ENCODE measurements at regions not wholly inside any gene's neighbourhood (a gene's known extent, or its start where the extent isn't known, plus 50 kb on each side); places are given as distances from the start of the nearest gene placed in this dataset.

DNA sequence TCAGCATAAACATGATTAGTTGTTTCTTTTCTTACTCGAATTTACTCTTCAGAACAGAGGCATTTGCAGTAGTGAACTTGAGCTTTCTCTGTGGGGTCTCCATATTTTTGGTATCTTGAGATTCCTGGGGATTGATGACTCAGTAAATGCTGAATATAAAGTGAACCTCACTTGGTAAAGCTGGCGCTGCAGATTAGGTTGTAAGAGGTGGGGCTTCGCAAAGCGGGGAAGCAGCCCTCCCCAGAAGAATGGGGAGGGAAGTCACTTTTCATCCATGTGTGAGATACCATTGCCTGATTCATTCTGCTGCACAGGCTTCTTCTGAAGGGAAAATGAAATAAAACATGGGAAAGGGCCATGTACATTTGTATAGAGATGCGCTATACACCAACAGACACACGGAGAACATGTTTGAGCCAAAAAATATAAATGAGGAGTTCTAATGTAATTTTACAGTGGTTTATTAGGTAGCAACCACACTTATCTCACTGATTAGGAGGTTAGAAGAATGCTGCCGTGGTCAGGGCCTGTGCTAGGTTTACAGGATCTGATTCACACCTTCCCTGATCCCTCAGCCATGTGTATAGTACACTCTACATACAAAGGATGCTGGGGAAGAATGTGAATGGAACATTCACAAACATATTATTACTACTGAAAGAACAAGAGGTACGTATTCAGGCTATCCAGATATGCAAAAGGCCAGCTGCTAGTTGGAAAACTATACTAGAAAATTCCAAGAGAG lies 63.5 kb downstream of the DNTTIP2 start:
- in situ Hi-C loops (cut with MboI; ENCODE audit: low sequenced_read_pairs): loop anchor here (25.0 kb wide), 1 partner anchor 378 kb away; the partner anchor contains the start of gene FNBP1L

DNA sequence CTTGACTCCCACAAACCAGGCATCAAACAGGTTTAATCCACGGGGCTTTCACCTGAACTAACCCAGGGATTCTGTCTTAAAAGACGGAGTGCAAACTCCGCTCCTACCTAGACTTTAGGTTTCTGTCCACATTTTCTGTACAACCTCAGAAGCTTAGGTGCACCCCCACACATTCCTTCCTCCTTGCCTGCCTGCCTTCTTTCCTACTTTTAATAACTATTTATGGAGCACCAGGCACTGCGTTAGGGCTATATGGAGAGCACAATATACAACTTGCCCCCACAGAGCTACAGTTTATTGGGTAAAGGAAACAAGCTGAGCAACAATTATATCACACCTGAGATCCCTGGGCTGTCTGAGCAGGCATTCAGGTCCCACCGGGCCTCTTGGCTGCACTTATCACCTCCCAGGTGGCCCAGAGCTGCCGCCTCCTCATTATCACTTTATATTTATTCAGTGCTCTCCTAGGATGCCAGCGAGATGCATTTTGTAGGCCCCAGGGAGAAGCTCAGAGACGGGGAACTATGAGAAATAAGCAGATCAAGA lies 64.1 kb downstream of the DNTTIP2 start:
- in situ Hi-C loops (cut with MboI; ENCODE audit: low sequenced_read_pairs): loop anchor here (25.0 kb wide), 1 partner anchor 378 kb away; the partner anchor contains the start of gene FNBP1L

DNA sequence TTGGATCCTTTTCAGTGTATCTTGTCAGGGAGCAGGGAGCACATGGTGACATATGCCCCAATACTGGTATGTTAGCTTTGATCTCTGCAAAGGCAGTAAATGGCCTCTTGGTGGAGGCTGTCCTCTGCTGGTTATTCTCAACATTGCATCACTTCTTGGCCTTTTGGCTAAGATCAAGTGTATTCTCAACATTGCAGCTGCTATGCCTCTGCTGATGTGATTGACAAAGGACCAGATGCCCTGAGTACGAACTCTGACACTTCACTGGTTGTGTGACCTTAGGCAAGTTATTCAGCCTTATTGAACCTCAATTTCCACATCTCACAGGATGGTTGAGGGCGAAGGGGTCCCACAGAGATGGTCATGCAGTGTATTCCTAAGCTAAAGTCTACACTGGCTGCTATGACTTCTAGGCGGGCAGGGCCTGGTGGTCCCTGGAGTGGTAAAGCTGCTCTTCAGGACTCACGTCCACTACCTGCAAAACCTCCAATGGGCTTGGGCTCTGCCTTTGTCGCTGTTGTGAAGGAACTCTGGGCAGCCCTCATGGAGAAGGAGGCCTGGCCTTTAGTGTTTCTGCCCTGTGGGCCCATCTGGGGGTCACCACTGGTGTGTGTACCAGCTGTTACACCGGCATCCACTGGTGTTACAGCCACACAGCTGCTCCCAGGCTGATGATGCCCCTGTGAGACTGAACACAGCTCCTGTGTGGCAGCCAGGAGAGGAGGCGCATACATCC lies 64.8 kb downstream of the DNTTIP2 start:
- in situ Hi-C loops (cut with MboI; ENCODE audit: low sequenced_read_pairs): loop anchor here (25.0 kb wide), 1 partner anchor 377 kb away; the partner anchor contains the start of gene FNBP1L

DNA sequence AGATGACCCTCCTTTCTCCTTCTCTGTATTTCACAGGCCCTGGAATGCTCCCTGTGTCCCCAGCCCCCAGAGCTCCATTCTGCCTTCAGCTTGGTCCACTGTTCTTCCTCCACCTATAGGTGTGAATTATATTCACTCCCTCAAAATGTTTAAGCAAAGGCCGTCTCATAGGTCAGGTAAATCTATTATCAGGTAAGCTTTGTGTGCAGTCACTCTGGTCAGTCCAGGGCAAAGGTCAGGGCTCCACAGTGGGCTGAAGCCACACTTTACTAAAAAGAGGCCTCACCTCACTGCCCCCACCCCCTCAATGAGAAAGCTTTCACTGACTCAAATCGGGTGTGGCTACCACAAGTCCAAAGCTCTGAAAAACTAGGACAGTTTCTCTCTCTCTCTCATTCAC lies 65.9 kb downstream of the DNTTIP2 start:
- in situ Hi-C loops (cut with MboI; ENCODE audit: low sequenced_read_pairs): loop anchor here (25.0 kb wide), 1 partner anchor 376 kb away; the partner anchor contains the start of gene FNBP1L

DNA sequence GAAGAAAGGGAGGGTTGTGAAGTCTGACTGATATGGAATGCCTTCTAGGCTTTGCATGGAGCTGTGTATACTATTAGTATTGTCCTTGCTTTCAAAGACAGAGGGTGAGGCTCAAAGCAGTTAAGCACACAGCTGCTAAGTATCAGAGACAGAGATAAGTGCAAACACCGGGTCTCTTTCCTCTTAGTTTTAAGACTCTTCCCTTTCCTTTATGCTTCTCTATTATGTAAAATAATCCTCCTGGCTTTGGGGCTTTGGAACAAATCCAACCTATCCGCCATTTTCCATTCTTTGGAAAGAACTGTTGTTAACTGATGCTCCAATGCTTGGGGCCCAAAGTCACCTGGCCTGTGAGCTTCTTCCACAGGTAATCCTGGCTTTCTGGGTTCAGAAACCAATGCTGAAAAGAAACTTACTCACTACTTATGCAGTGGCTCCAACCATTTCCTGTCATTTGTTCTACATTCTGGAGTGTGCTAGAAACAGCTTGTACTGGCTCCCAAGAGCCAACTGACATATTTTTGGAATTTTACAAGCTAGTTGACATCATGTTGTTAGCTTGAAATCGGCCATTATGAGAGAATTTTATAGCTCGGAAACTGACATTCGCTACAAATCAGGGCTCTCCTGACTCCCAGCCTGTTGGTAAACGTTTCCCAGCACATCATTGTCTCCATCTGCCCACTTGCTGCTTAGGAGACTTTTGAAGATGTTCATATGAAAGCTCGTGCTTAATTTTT lies 67.5 kb downstream of the DNTTIP2 start:
- in situ Hi-C loops (cut with MboI; ENCODE audit: low sequenced_read_pairs): loop anchor here (25.0 kb wide), 1 partner anchor 374 kb away; the partner anchor contains the start of gene FNBP1L

DNA sequence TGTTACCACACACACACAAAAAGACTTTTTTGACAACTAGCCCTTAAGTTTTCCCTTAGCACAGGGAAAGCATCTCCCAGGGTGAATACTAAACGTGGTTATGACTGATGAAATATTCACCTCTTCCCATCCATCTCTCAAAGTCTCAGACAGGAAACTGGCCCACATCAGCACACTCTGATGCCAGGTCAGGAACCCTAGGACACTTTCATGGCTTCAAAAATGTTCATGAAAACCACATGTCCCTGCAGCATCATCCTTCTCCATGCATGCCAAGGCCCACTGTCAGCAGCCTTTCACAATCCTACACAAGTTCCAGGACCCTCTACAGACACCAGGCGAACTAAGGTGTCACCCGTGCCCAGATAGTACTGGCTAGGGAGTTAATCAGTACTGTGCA lies 68.7 kb downstream of the DNTTIP2 start:
- in situ Hi-C loops (cut with MboI; ENCODE audit: low sequenced_read_pairs): loop anchor here (25.0 kb wide), 1 partner anchor 373 kb away; the partner anchor contains the start of gene FNBP1L

DNA sequence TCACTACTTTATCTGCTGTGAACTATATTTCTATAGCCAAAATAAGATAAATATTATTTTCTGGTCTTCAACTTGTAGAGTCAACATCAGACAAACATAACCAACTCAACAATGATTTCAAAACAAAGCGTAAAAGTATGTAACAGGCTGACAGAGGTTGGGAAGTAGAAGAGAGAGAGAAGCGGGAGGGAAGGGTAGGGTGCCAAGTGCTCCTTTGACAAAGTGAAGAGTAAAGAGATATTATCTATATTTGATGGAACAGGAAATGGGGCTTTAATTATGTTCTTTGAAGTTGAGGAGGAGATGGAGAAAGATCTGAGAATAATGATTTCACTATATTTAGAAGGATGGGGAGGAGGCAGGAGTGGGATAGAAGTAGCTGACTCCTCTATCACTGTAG lies 70.1 kb downstream of the DNTTIP2 start:
- in situ Hi-C loops (cut with MboI; ENCODE audit: low sequenced_read_pairs): loop anchor here (25.0 kb wide), 1 partner anchor 372 kb away; the partner anchor contains the start of gene FNBP1L

DNA sequence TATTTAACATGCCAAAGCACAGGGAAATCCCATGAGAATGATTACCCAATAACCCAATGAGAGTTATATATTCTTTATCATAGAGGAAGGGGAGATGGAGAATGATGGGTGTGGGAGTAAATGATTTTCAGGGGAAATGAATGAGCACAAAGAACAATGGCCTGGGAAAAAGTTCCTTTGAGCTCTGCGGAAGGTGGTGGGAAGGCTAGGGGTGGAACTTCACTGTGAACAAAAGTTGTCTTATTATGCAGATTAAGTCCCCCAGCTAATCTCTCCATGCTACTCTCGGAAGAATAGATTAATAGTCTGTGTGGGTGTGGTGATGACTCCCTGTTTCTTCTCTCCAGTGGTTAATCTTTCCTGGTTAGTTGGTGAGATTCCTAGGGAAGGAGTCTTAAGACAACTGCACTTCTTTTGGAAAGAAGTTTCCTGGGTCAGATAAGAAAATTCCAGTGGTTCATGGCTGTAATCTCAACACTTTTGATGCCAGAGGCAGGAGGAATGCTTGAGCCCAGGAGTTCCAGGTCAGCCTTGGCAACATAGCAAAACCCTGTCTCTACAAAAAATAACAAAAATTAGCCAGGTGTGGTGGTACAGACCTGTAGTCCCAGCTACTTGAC lies 71.6 kb downstream of the DNTTIP2 start:
- in situ Hi-C loops (cut with MboI; ENCODE audit: low sequenced_read_pairs): loop anchor here (25.0 kb wide), 1 partner anchor 370 kb away; the partner anchor contains the start of gene FNBP1L

DNA sequence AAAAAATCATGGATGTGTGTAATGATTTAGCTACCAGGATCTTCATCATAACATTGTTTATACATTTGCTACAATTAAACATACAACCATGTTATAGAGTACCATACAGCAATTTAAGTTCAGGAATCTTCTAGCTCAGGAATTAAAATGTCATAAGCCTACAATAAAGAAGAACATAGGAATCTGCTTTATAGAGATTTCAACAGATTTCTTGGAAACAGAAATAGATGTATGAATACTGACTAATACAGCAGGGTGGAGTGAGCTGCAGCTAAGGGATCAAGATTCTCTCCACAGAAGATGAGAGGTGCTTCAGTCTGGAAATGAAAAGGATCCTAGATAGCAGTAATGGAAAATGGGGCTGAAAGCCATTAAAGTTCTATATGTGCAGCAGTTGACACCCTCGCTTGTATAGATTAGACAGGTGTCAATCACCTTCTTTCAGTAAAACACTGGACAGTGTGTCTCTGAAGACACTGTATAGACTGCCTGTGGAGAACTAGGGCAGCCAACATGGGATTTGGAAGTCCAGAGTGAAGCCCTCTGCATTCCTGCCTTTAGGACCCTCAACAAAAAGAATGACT lies 73.9 kb downstream of the DNTTIP2 start:
- in situ Hi-C loops (cut with MboI; ENCODE audit: low sequenced_read_pairs): loop anchor here (25.0 kb wide), 1 partner anchor 368 kb away; the partner anchor contains the start of gene FNBP1L

DNA sequence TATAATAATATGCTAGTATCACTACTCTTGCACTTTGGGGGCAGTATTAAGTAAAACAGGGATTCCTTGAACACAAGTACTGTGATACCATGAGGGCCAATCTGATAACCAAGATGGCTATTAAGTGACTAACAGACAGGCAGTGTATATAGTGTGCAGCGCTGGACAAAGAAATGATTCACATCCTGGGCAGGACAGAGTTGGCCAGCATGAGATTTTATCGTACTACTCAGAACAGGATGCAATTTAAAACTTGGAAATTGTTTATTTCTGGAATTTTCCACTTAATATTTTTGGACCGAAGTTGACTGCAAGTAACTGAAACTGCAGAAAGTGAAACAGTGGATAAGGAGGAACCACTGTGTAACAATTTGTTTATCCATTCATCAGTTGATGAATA lies 74.6 kb downstream of the DNTTIP2 start:
- in situ Hi-C loops (cut with MboI; ENCODE audit: low sequenced_read_pairs): loop anchor here (25.0 kb wide), 1 partner anchor 367 kb away; the partner anchor contains the start of gene FNBP1L

DNA sequence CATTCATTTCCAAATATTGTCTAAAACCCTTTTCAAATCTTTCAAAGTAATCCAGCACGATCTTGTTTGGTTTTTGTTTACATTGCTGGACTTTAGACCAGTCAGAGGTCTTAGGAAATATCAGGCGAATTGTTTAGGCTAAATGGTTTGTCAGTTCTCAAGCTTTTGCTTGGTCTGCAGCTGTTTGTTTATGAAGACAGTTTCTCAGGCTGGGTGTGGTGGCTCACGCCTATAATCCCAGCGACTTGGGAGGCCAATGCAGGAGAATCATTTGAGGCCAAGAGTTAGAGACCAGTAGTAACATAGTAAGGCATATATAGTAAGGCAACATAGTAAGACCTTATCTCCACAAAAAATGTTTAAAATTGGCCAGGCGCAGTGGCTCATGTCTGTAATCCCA lies 77.5 kb downstream of the DNTTIP2 start:
- in situ Hi-C loops (cut with MboI; ENCODE audit: low sequenced_read_pairs): loop anchor here (25.0 kb wide), 1 partner anchor 364 kb away; the partner anchor contains the start of gene FNBP1L

DNA sequence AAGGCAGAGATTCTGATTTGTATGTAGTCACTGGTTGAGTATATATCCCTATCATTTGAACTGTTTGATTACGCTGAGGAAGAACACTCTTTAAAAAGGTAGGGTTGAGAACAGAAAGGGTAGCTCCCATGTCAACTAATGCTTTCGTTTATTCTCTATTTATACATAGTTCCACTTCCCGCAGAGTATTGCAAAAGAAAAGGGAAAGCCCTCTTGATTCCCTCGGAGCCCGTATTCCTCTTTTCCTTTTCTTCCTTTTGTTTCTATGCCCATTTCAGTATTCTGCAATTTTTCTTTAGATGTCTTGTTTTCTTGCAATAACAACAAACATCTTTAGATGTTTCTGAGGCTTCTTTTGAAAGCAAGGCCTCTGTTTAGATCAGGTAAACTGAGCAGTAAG lies 78.2 kb downstream of the DNTTIP2 start:
- in situ Hi-C loops (cut with MboI; ENCODE audit: low sequenced_read_pairs): loop anchor here (25.0 kb wide), 1 partner anchor 364 kb away; the partner anchor contains the start of gene FNBP1L

DNA sequence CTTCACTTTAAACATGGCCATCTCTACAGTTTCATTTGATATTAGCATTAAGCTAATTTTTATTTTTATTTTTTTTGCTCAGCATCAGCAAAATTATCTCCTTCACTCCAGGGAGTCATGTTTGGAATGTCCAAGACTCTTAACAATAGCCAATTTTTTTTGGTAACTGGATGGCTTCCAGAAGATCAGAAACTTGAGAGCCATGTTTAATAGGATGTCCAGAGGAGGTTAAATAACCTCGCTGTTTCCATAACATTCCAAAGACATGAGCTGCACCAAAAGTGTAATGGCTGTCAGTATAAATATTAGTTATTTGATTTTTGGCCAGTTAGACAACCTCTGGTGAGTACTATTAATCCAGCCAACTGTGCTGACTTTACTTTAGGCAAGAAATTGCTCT lies 80.7 kb downstream of the DNTTIP2 start:
- in situ Hi-C loops (cut with MboI; ENCODE audit: low sequenced_read_pairs): no loop called here

DNA sequence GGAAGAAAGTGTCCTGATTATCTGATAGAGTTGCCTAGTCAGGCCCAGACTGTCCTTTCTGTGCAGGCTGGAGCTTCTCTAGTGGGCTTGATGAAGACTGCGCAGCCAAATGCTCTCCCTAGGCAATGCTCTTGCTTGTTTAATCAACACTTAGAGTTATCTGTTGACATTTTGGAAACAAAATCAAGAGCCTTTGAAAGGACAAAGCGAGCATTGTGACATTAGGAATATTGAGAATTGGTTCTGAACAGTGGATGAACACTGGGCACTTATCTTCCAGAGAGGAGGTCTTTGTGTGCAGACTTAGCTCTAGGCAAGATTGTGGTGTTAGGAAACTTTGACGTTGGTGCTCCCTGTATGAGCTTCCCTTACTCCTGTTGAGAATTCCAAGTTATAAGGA lies 94.5 kb downstream of the DNTTIP2 start:
- in situ Hi-C loops (cut with MboI; ENCODE audit: low sequenced_read_pairs): no loop called here

DNA sequence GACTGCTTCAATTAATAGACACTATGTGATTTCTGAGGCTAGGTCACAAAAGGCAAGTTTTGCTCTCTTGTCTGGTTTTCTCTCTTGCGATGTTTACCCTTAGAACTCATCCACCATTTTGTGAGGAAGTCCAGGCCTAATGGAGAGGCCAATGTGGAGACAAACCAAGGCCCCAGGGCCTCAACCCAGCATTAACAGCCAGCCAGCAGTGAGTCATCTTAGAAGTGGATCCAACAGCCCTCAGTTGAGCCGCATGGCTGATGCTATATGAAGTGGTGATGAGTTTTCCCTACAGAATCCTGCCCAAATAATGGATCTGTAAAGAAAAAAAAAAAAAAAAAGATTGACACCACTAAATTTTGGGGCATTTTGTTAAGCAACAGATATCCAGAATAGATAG lies 95.1 kb downstream of the DNTTIP2 start:
- in situ Hi-C loops (cut with MboI; ENCODE audit: low sequenced_read_pairs): no loop called here

DNA sequence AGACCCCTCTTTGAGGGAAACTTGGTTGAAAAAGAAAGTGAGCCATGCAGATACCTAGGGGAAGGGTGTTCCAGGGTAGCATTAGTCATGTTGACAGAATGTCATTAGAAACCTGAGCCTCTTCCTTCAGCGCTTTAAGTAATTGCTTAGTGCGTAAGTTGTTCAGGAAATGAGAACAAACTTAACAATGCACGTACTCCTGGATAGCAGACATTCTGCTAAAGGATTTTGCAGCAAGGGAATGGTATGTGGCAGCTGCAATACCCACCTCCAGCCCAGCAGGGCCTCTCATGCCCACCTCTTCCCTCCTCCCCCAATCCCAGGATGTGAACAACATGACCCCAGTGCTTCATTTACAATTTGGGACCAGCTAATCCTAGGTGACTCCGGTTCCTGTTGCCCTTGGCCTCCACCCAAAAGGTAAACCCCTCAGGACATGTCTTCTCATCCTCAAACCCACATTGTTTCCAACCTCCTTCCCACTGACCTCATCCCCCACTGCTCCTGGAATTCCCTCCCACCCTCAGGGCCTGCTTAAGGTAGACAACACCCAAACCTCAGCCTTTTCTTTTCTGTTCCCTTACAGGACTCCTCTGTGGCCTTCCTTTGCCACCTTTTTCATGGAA lies 98.0 kb upstream of the BCAR3 start:
- in situ Hi-C loops (cut with MboI; ENCODE audit: low sequenced_read_pairs): no loop called here

DNA sequence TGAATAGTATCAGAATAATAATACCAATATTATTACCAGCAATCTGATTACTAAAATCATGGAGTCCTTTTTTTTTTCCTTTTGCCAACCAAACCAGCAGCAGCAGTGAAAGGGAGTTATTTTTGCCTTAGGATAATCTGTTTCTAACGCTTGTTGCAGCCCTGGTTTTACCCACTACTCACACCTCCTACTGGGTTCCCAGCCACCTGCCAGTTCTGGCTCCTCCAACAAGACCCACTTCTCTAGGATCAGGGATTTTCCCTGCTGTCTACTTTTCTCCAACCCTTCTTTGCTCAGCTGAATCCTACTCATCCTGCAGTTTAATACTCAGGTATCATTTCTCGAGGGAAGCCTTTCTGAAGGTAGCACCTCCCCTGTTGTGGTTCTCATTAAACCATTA lies 96.8 kb upstream of the BCAR3 start:
- in situ Hi-C loops (cut with MboI; ENCODE audit: low sequenced_read_pairs): no loop called here

DNA sequence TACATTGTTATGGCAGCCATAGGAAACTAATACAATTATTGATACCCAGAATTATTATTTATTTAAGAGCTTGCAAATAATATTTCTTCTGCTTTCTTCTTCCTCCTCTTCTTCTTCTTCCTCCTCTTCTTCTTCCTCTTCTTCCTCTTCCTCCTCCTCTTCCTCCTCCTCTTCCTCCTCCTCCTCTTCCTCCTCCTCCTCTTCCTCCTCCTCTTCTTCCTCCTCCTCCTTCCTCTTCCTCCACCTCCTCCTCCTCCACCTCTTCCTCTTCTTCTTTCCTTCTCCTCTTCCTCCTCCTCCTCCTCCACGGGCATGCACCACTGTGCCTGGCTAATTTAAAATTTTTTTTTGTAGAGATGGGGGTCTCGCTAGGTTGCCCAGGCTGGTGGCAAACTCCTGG lies 95.6 kb upstream of the BCAR3 start:
- in situ Hi-C loops (cut with MboI; ENCODE audit: low sequenced_read_pairs): no loop called here

DNA sequence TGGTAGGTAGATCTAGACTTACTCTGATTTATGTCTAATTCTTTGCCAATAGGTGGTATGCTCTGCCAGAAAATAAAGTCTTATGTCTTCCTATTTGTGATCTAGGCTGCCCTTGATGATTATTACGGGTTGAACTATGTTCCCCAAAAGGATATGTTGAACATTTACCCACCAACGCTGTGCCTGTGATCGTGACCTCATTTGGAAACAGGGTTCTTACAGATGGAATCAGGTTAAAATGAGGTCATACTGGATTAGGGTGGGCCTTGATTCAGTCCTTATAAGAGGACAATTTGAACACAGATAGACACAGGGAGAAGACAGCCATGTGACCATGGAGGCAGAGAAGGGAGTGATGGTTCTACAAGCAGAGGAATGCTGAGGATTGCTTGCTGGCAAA lies 95.1 kb upstream of the BCAR3 start:
- in situ Hi-C loops (cut with MboI; ENCODE audit: low sequenced_read_pairs): no loop called here
